ENCODE measurements at regions not wholly inside any gene's neighbourhood (a gene's known extent, or its start where the extent isn't known, plus 50 kb on each side); places are given as distances from the start of the nearest gene placed in this dataset.

GRCh38 chr14:40487824-40488223 lies 1055.6 kb upstream of the FBXO33 start:
- DNase-seq (ENCODE audit: low read depth) = no peak

DNA sequence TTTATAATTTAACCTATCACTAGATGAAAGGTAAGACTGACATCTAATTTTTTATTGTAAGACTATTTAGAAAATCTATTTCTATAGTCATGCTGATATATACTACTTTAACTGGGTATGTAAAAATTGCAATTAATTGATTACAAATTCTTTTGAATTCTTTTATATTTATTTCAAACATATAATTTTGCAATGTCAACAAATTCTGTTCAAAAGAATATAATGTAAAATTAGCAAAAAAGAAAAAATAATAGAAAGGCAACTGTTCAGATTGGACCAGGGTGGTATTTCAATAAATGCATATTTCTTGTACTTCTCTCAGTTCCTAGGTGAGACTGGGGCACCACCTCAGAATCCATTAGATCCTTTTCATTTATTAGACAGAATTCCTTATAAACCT lies 1053.5 kb upstream of the FBXO33 start:
- no peak for DNase-seq (ENCODE audit: low read depth)

DNA sequence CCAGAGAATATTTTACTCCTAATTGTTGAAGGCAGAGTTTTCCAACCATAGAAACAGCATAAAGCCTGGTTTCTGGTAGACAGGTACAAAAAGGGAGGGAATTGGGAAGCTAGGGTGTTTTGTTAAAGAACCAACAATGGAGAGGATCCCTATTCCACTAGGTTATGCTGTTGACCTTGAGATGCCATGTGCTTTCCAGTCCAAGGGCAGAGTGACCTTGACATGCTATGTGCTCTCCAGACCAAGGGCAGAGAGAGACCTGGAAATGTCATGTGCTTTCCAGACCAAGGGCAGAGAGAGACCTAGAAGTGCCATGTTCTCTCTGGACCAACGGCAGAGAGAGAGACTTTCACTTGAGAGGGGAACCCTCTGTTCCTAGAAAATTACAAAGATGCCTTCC lies 1043.8 kb upstream of the FBXO33 start:
- DNase-seq (ENCODE audit: low read depth) = no peak

- no peak for DNase-seq (ENCODE audit: low read depth)
These were observed 1035.7 kb upstream of the FBXO33 start for GRCh38 chr14:40467969-40468368.

GRCh38 chr14:40464531-40464930 lies 1032.3 kb upstream of the FBXO33 start:
- no peak for DNase-seq (ENCODE audit: low read depth)

GRCh38 chr14:40463886-40464285 lies 1031.7 kb upstream of the FBXO33 start:
- DNase-seq (ENCODE audit: low read depth) = no peak

DNA sequence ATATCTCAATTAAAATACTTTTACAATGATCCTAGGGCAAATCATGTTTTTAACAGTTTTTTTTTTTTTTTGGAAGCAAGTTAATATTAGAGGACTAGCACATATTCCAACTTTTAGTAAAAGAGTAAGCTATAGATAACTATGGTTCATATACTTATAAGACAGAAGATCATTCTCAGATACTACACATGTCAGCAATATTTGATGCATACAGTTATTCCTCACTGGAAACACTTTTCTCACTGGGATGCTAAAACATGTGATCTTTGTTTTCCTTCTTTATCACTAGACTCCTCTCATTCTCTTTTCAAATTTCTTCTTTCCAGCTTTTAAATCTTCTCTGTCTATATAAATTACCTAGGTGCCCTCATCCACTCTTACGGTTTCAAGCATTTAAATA lies 1020.4 kb upstream of the FBXO33 start:
- no peak for DNase-seq (ENCODE audit: low read depth)

DNA sequence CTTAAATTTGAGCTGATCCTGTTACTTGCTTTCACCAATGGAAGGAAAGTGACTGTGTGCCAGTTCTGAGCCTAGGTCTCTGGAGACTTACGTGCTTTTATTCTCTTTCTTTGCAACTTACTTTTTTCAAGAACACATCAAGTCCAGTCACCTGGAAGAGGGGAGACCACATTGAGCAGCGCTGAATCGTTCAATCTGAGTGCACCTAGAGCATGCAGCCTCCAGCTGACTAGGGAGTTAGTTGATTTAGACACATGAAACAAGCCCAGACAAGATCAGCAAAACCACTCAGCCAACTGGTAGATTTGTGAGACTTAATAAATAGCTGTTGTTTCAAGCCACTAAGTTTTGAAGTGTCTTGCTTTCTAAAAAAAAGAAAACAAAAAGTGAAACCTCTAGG lies 1014.8 kb upstream of the FBXO33 start:
- DNase-seq (ENCODE audit: low read depth) = no peak

GRCh38 chr14:40445020-40445419 lies 1012.8 kb upstream of the FBXO33 start:
- DNase-seq (ENCODE audit: low read depth) = no peak

- DNase-seq (ENCODE audit: low read depth) = no peak
These were observed 1004.3 kb upstream of the FBXO33 start for GRCh38 chr14:40436551-40436950.

GRCh38 chr14:40417777-40418401 lies 985.7 kb upstream of the FBXO33 start:
- DNase-seq (ENCODE audit: low read depth) = no peak

DNA sequence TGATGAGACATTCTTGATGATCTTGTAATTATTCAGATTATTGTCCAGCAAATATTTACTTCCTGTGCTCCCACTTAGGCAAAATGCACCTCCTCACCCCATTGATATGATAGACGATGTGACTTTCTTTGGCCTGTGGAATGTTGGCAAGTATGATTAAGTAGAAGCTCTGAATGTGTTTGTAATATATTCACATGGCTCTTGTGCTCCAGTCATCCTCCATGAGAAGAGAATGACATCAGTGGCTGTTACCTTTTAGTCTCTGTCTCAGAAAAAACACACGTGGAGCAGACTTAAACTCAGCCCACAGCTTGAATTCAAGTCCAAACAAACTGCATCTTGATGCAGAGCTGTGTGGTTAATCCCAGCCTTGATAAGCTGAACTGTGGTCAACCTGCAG lies 984.3 kb upstream of the FBXO33 start:
- DNase-seq (ENCODE audit: low read depth) = no peak

- no peak for DNase-seq (ENCODE audit: low read depth)
These were observed 982.2 kb upstream of the FBXO33 start for GRCh38 chr14:40414386-40414785.

DNA sequence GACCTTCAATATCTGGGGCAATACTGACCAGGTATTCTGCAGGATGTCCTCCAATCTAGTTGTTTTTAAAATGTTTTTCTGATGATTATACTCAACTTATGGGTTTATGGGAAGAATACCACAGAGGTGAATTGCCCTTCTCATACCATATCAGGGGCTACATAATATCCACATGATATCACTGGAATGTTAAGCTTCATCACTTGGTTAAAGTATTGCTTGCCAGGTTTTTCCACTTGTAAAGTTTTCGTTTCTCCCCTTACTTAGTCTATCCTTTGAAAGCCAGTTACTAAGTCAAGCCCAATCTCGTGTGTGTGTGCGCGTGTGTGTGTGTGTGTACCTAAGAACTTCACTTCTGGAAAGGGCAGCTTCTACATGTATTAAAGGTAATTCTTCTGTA lies 980.9 kb upstream of the FBXO33 start:
- DNase-seq (ENCODE audit: low read depth) = no peak

DNA sequence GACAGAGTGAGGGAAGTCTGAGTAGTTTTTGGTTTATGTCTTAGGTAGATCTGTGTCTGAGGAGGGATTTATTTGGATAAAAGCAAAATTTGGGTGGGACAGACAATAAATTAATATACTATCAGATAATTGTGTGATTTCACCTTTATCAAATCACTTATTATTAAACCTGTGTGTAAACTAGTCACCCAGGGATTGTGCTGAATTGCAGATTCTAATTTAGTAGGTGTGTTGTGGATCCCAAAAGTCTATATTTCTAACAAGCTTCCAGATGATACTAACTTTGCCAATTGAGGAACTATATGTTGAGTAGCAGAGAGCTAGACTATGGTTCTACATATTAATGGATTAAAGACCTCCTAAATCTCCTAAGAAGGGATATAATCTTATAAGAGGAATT lies 978.5 kb upstream of the FBXO33 start:
- no peak for DNase-seq (ENCODE audit: low read depth)

GRCh38 chr14:40402957-40403356 lies 970.7 kb upstream of the FBXO33 start:
- no peak for DNase-seq (ENCODE audit: low read depth)

GRCh38 chr14:40398981-40399380 lies 966.7 kb upstream of the FBXO33 start:
- no peak for DNase-seq (ENCODE audit: low read depth)

DNA sequence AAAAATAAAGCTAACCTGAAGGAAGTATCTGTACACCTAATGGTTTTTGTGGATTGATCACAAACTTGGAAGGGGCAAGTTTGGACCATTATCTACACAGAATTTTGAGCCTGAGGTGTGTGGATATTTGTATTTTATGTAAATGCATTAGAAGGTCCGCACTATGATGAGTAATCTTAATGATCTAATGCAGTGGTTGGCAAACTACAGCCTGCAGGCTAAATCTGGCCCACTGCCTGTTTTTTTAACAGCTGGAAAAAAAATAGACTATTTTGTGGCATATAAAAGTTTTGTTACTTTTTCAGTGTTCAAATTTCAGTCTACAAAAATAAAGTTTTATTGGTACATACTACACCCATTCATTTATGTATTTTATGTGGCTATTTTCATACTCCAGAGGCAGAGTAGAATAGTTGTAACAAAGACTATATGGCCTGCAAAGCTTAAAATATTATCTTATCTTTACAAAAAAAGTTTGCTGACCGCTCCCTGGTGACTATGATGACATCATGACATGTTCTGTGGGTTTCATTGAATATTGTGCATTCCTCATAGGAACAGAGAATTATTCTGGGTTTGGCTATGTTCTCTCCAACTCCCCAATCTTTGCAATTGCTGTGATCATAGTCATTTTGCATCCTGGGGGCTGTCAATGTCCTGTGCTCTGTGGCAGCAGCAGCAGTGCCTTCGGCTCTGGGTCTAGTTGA lies 962.6 kb upstream of the FBXO33 start:
- DNase-seq (ENCODE audit: low read depth) = no peak

- DNase-seq (ENCODE audit: low read depth) = no peak
These were observed 960.9 kb upstream of the FBXO33 start for GRCh38 chr14:40393143-40393542.

- DNase-seq (ENCODE audit: low read depth) = no peak
These were observed 954.2 kb upstream of the FBXO33 start for GRCh38 chr14:40386433-40386832.

DNA sequence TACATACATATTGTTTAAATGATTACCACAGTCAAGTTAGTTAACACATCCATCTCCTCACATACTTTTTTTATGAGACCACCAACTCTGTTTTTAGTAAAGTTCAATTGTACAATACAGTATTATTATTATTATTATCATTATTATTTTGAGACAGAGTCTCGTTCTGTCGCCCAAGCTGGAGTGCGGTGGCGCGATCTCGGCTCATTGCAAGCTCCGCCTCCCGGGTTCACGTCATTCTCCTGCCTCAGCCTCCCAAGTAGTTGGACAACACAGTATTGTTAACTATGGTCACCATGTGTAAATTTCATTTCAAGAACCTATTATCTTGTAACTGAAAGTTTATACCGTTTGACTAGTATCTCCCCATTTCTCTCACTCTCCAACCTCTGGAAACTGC lies 942.0 kb upstream of the FBXO33 start:
- no peak for DNase-seq (ENCODE audit: low read depth)

DNA sequence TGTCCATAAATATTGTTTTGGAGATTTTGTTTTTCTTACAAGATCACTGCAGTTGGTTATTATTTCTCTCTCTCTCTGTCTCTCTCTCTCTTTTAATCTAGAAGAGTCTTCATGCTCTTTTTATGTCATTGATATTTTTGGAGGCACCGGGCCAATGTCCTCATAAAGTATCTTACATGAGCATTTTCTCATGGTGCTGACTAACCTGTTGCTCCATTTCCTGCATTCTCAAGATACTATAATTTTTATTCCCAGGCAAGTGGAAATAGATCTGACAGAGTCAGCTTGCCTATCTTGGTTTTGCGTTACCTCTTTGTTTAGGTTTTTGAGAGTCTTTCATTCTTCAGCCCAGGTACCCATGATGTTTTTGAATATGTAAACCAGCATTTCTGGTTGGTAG lies 938.8 kb upstream of the FBXO33 start:
- DNase-seq (ENCODE audit: low read depth) = no peak

GRCh38 chr14:40368314-40368713 lies 936.1 kb upstream of the FBXO33 start:
- DNase-seq (ENCODE audit: low read depth) = no peak

DNA sequence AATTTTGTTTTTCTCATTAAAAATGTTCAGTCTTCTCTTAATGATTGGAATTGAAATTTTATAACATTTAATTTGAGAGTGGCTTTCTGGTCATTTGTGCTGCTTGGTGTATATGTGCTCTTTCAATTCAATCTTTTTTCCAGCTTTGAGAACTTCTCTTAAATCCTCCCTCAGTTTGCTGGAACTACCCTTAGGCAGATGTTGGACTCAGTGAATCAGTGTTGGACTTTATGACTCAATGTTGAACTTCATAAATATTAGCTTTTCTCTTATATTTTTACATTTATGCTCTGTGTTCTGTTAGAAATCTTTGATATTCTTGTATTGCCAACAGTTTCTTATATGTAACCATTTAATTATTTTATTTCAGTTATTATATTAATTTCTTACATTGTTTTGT lies 935.5 kb upstream of the FBXO33 start:
- DNase-seq (ENCODE audit: low read depth) = no peak

All from amniotic epithelial cell (primary cell).